HEK293 (cell line): ENCODE measurements at regions not wholly inside any gene's neighbourhood (a gene's known extent, or its start where the extent isn't known, plus 50 kb on each side); places are given as distances from the start of the nearest gene placed in this dataset.

Experiments
- CTCF ChIP-seq: fragments of 450-650 bp; formaldehyde crosslinking; IDR thresholded peaks from 2 replicates; pipeline ENCODE4 v1.5.1; 2016; ENCODE audit warnings: missing biosample characterization, missing genetic modification characterization
- KLF1 ChIP-seq: fragments of 450-650 bp; formaldehyde crosslinking; IDR thresholded peaks from 2 replicates; pipeline ENCODE4 v1.5.1; 2016; ENCODE audit warnings: missing biosample characterization, missing genetic modification characterization
- PBX3 ChIP-seq: sonication (generic); formaldehyde crosslinking; IDR thresholded peaks from 2 replicates; pipeline ENCODE4 v1.8.1; 2022; ENCODE audit warnings: mild to moderate bottlenecking, moderate library complexity, missing genetic modification reagents
- REST ChIP-seq: fragments of 450-650 bp; formaldehyde crosslinking; IDR thresholded peaks from 2 replicates; pipeline ENCODE4 v1.5.1; 2016; ENCODE audit warnings: missing biosample characterization, missing genetic modification characterization
- TCF7L2 ChIP-seq: IDR thresholded peaks from 2 replicates; pipeline ENCODE4 v1.6.1; 2011; ENCODE audit warnings: low read depth, mild to moderate bottlenecking, inconsistent platforms, low read length, moderate library complexity, borderline replicate concordance
- ZFP3 ChIP-seq: fragments of 450-650 bp; formaldehyde crosslinking; IDR thresholded peaks from 2 replicates; pipeline ENCODE4 v1.5.1; 2016; ENCODE audit warnings: low read depth, missing biosample characterization, missing genetic modification characterization
- ZNF174 ChIP-seq: fragments of 450-650 bp; formaldehyde crosslinking; IDR thresholded peaks from 2 replicates; pipeline ENCODE4 v1.5.0; 2017; ENCODE audit warnings: missing biosample characterization, mild to moderate bottlenecking, missing genetic modification characterization
- ZNF24 ChIP-seq: fragments of 450-650 bp; formaldehyde crosslinking; IDR thresholded peaks from 2 replicates; pipeline ENCODE4 v1.5.1; 2016; ENCODE audit warnings: missing biosample characterization, missing genetic modification characterization
- ZNF777 ChIP-seq: fragments of 450-650 bp; formaldehyde crosslinking; IDR thresholded peaks from 2 replicates; pipeline ENCODE4 v1.5.1; 2017; ENCODE audit warnings: missing biosample characterization, missing genetic modification characterization, borderline replicate concordance
- TF ChIP-seq, protein P1 (sequence below): fragments of 450-650 bp; formaldehyde crosslinking; IDR thresholded peaks from 2 replicates; pipeline ENCODE4 v1.5.1; 2016; ENCODE audit warnings: missing biosample characterization, missing genetic modification characterization

DNA sequence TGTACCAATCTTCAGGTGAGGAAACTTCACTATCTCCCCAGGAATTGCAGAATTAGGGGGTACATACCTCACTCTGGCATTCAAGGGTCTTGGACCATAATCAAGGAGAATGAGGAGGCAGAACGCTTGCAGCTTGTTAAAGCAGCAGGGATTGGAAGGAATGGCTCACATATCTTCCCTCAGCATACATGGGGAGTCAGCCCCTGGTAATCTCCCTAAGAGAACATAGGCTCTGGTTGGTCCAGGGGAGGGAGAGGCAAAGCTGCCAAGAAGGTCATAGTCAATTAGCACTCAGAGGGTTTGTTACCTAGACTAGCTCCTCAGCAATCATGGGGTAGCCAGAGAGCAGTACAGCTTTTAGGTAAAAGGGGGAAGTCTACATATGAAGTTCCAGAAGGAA is 256.8 kb downstream of the INSC start:
- TF ChIP-seq CTCF (tag by site-specific recombination) (no peak), KLF1 (no peak), ZNF174 (tag by site-specific recombination) (no peak), TCF7L2 (no peak), ZNF777 (tag by site-specific recombination) (no peak), PBX3 (CRISPR knock-in tag) (no peak), ZFP3 (no peak), ZNF24 (tag by site-specific recombination) (no peak), REST (no peak)
- TF ChIP-seq, protein P1, sequence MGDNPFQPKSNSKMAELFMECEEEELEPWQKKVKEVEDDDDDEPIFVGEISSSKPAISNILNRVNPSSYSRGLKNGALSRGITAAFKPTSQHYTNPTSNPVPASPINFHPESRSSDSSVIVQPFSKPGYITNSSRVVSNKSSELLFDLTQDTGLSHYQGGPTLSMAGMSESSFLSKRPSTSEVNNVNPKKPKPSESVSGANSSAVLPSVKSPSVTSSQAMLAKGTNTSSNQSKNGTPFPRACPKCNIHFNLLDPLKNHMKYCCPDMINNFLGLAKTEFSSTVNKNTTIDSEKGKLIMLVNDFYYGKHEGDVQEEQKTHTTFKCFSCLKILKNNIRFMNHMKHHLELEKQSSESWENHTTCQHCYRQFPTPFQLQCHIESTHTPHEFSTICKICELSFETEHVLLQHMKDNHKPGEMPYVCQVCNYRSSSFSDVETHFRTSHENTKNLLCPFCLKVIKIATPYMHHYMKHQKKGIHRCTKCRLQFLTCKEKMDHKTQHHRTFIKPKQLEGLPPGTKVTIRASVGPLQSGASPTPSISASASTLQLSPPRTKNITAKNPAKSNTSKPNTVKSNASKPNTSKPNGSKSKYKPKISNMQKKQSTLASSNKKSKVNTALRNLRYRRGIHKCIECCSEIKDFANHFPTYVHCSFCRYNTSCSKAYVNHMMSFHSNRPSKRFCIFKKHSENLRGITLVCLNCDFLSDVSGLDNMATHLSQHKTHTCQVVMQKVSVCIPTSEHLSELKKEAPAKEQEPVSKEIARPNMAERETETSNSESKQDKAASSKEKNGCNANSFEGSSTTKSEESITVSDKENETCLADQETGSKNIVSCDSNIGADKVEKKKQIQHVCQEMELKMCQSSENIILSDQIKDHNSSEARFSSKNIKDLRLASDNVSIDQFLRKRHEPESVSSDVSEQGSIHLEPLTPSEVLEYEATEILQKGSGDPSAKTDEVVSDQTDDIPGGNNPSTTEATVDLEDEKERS, result no peak
